SK-N-SH (cell line): ENCODE measurements at regions not wholly inside any gene's neighbourhood (a gene's known extent, or its start where the extent isn't known, plus 50 kb on each side); places are given as distances from the start of the nearest gene placed in this dataset.

Source experiments
- CTCF ChIA-PET: fragments of 300-600, 350-600 bp; formaldehyde crosslinking; extraction: SDS; loops from one replicate; lab custom pipeline; 2021; lab: Yijun Ruan, JAX
- POLR2A ChIA-PET: fragments of 350-600 bp; sonication (Branson Sonifier 250); formaldehyde crosslinking; extraction: SDS; loops from one replicate; lab custom pipeline; 2020; ENCODE audit warnings: antibody characterized with exemption, inconsistent platforms; lab: Yijun Ruan, JAX
- DNase-seq: peaks from one replicate; pipeline ENCODE4 v3.0.0; 2012
- H2AFZ ChIP-seq: fragments of 200-600 bp; sonication (generic); 2 replicates; pipeline ENCODE4 v1.8.1; 2016; ENCODE audit warnings: antibody characterized with exemption, mild to moderate bottlenecking, low read depth
- H3F3A ChIP-seq: fragments of 200-600 bp; sonication (generic); replicated peaks from 2 replicates; pipeline ENCODE3; 2016; ENCODE audit warnings: antibody characterized with exemption, mild to moderate bottlenecking; ENCODE audit not compliant: insufficient read depth
- H3K27ac ChIP-seq, 2 experiments: fragments of 200-500 bp in 1 of 2; fragments of 200-600 bp in 1 of 2; sonication (Bioruptor generic) in 1 of 2; sonication (generic), shearing (Covaris generic) in 1 of 2; 2 replicates each; pipeline versions ENCODE4 v1.5.1 to v1.6.1; 2014 to 2016; ENCODE audit warnings: low read depth in 2 of 2, inconsistent platforms in 1 of 2, low read length in 1 of 2, mild to moderate bottlenecking in 1 of 2, mixed read lengths in 1 of 2
- H3K27me3 ChIP-seq: fragments of 200-600 bp; sonication (generic), shearing (Covaris generic); 2 replicates; pipeline ENCODE4 v1.6.1; 2016; ENCODE audit warnings: mixed run types; ENCODE audit not compliant: insufficient read depth
- H3K36me3 ChIP-seq, 2 experiments: fragments of 200-500 bp in 1 of 2; fragments of 200-600 bp in 1 of 2; sonication (Bioruptor generic) in 1 of 2; sonication (generic) in 1 of 2; replicated peaks in 1 of 2; 2 replicates each; pipeline versions ENCODE3 to v1.5.1; 2014 to 2016; ENCODE audit warnings: low read length in 1 of 2, mild to moderate bottlenecking in 1 of 2; ENCODE audit not compliant: insufficient read depth in 2 of 2, control insufficient read depth in 1 of 2
- H3K4me1 ChIP-seq, 2 experiments: fragments of 200-500 bp in 1 of 2; fragments of 200-600 bp in 1 of 2; sonication (Bioruptor generic) in 1 of 2; sonication (generic), shearing (Covaris generic) in 1 of 2; 2 replicates each; pipeline versions ENCODE4 v1.5.1 to v1.6.1; 2014 to 2016; ENCODE audit warnings: low read depth in 1 of 2, low read length in 1 of 2, mixed run types in 1 of 2; ENCODE audit not compliant: insufficient read depth in 2 of 2, control insufficient read depth in 1 of 2
- H3K4me2 ChIP-seq: fragments of 200-600 bp; sonication (generic), shearing (Covaris generic); 2 replicates; pipeline ENCODE4 v1.6.1; 2017; ENCODE audit warnings: mixed run types
- H3K4me3 ChIP-seq, 2 experiments: fragments of 200-500 bp in 1 of 2; fragments of 200-600 bp in 1 of 2; sonication (Bioruptor generic) in 1 of 2; sonication (generic), shearing (Covaris generic) in 1 of 2; 2 replicates each; pipeline versions ENCODE4 v1.5.1 to v1.8.1; 2014 to 2016; ENCODE audit warnings: low read depth in 2 of 2, inconsistent platforms in 1 of 2, low read length in 1 of 2, mild to moderate bottlenecking in 1 of 2, mixed read lengths in 1 of 2, moderate library complexity in 1 of 2
- H3K79me2 ChIP-seq: fragments of 200-600 bp; sonication (generic); 2 replicates; pipeline ENCODE4 v1.8.1; 2017; ENCODE audit warnings: mild to moderate bottlenecking; ENCODE audit not compliant: insufficient read depth
- H3K9ac ChIP-seq: fragments of 200-600 bp; sonication (generic); 2 replicates; pipeline ENCODE4 v1.6.1; 2017; ENCODE audit warnings: mixed run types
- H3K9me2 ChIP-seq: fragments of 200-600 bp; sonication (generic); 2 replicates; pipeline ENCODE4 v1.6.1; 2017; ENCODE audit warnings: mixed run types
- H3K9me3 ChIP-seq: fragments of 200-600 bp; sonication (generic); 2 replicates; pipeline ENCODE4 v1.6.1; 2017; ENCODE audit warnings: mixed run types, mild to moderate bottlenecking, moderate library complexity
- H4K20me1 ChIP-seq: fragments of 200-600 bp; sonication (generic); 2 replicates; pipeline ENCODE4 v1.6.1; 2017; ENCODE audit warnings: mild to moderate bottlenecking, mixed run types; ENCODE audit not compliant: insufficient read depth
- EP300 ChIP-seq, 2 experiments: IDR thresholded peaks; 2 replicates each; pipeline versions ENCODE4 v1.4.0 to v1.6.1; 2012; ENCODE audit warnings: borderline replicate concordance in 1 of 2, low read depth in 1 of 2, low read length in 1 of 2
- FOXM1 ChIP-seq: IDR thresholded peaks from 2 replicates; pipeline ENCODE4 v1.4.0; 2012; ENCODE audit warnings: low read depth, mild to moderate bottlenecking
- GABPA ChIP-seq: IDR thresholded peaks from 2 replicates; pipeline ENCODE4 v1.4.0; 2012; ENCODE audit warnings: low read depth, mild to moderate bottlenecking
- MXI1 ChIP-seq: IDR thresholded peaks from 2 replicates; pipeline ENCODE4 v1.6.1; 2012; ENCODE audit warnings: mild to moderate bottlenecking, low read depth, low read length, improper control_type of control experiment
- NFIC ChIP-seq: IDR thresholded peaks from 2 replicates; pipeline ENCODE4 v1.4.0; 2012; ENCODE audit warnings: borderline replicate concordance
- RFX5 ChIP-seq: IDR thresholded peaks from 2 replicates; pipeline ENCODE4 v1.6.1; 2012; ENCODE audit warnings: mild to moderate bottlenecking, improper control_type of control experiment, low read length
- SIN3A ChIP-seq: IDR thresholded peaks from 2 replicates; pipeline ENCODE4 v1.6.1; 2012; ENCODE audit warnings: low read depth, mild to moderate bottlenecking, low read length, moderate library complexity, borderline replicate concordance
- SMC3 ChIP-seq: IDR thresholded peaks from 2 replicates; pipeline ENCODE4 v1.6.1; 2012; ENCODE audit warnings: low read depth, low read length, improper control_type of control experiment
- TAF1 ChIP-seq: IDR thresholded peaks from 2 replicates; pipeline ENCODE4 v1.6.1; 2012; ENCODE audit warnings: low read depth, mild to moderate bottlenecking, low read length, moderate library complexity, borderline replicate concordance
- TEAD4 ChIP-seq: IDR thresholded peaks from 2 replicates; pipeline ENCODE4 v1.4.0; 2012; ENCODE audit warnings: mild to moderate bottlenecking, borderline replicate concordance; ENCODE audit not compliant: insufficient read depth
- WGBS: methylation state at CpG from one replicate; pipeline ENCODE4 v1.1.6; 2017; ENCODE audit warnings: low lambda C conversion rate; 5-methylcytosine and 5-hydroxymethylcytosine counted together
- TF ChIP-seq, protein P1 (sequence below): IDR thresholded peaks from 2 replicates; pipeline ENCODE4 v1.4.0; 2012; ENCODE audit warnings: low read depth, borderline replicate concordance
- TF ChIP-seq, protein P2 (sequence below): IDR thresholded peaks from 2 replicates; pipeline ENCODE4 v1.6.1; 2012; ENCODE audit warnings: mild to moderate bottlenecking, low read depth, low read length, moderate library complexity
- TF ChIP-seq, protein P3 (sequence below): fragments of 150-350 bp; IDR thresholded peaks from 2 replicates; pipeline ENCODE4 v1.6.1; 2016; ENCODE audit warnings: mild to moderate bottlenecking, low read depth, low read length

DNA sequence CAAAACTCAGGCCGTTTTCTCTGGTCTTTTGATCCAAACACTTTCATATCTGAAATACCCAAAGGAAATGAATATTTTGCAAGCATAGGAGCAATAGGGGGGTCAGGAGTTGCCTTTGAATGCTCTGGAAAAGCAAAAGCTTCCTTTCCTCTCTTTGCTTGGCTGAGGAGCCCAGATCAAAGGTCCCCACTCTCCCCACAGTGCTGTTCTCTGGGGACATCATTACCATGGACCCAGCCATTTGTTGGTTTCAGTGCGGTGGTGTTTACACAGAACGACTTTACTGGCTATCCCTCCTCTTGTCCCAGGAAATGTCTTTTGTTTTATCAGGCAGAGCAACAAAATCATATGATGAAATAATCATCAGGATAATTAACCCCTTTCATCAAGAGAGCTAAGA, 1089.1 kb downstream of the TBC1D22A start:
- no peaks in the 10 kb centered on the region for H3K79me2 ChIP-seq
- no peaks in the 10 kb centered on the region for H3K9me2 ChIP-seq
- no peaks in the 10 kb centered on the region; a peak in 1 of 4 replicates for H3K4me1 ChIP-seq
- H3K4me2 ChIP-seq, result no peak overlapping the region
- ChIA-PET POLR2A (no interaction called here), CTCF (no interaction called here)
- no peak for DNase-seq
- H3K4me3 ChIP-seq, result no peak overlapping the region
- 15% methylated on average over 3 of the region's 3 CpGs for WGBS
- H3K27me3 ChIP-seq, result no peaks in the 10 kb centered on the region
- TF ChIP-seq RFX5 (no peak), SMC3 (no peak), TEAD4 (no peak), MXI1 (no peak), SIN3A (no peak), NFIC (no peak), TAF1 (no peak), EP300 (IDR thresholded peaks at IDR 0.05; ENCODE audit: borderline replicate concordance in 1 of 2, low read depth in 1 of 2, low read length in 1 of 2) (no peak), GABPA (no peak), FOXM1 (no peak)
- TF ChIP-seq, protein P1, sequence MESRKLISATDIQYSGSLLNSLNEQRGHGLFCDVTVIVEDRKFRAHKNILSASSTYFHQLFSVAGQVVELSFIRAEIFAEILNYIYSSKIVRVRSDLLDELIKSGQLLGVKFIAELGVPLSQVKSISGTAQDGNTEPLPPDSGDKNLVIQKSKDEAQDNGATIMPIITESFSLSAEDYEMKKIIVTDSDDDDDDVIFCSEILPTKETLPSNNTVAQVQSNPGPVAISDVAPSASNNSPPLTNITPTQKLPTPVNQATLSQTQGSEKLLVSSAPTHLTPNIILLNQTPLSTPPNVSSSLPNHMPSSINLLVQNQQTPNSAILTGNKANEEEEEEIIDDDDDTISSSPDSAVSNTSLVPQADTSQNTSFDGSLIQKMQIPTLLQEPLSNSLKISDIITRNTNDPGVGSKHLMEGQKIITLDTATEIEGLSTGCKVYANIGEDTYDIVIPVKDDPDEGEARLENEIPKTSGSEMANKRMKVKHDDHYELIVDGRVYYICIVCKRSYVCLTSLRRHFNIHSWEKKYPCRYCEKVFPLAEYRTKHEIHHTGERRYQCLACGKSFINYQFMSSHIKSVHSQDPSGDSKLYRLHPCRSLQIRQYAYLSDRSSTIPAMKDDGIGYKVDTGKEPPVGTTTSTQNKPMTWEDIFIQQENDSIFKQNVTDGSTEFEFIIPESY, result no peak
- TF ChIP-seq, protein P2, sequence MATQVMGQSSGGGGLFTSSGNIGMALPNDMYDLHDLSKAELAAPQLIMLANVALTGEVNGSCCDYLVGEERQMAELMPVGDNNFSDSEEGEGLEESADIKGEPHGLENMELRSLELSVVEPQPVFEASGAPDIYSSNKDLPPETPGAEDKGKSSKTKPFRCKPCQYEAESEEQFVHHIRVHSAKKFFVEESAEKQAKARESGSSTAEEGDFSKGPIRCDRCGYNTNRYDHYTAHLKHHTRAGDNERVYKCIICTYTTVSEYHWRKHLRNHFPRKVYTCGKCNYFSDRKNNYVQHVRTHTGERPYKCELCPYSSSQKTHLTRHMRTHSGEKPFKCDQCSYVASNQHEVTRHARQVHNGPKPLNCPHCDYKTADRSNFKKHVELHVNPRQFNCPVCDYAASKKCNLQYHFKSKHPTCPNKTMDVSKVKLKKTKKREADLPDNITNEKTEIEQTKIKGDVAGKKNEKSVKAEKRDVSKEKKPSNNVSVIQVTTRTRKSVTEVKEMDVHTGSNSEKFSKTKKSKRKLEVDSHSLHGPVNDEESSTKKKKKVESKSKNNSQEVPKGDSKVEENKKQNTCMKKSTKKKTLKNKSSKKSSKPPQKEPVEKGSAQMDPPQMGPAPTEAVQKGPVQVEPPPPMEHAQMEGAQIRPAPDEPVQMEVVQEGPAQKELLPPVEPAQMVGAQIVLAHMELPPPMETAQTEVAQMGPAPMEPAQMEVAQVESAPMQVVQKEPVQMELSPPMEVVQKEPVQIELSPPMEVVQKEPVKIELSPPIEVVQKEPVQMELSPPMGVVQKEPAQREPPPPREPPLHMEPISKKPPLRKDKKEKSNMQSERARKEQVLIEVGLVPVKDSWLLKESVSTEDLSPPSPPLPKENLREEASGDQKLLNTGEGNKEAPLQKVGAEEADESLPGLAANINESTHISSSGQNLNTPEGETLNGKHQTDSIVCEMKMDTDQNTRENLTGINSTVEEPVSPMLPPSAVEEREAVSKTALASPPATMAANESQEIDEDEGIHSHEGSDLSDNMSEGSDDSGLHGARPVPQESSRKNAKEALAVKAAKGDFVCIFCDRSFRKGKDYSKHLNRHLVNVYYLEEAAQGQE, result no peak
- TF ChIP-seq, protein P3, sequence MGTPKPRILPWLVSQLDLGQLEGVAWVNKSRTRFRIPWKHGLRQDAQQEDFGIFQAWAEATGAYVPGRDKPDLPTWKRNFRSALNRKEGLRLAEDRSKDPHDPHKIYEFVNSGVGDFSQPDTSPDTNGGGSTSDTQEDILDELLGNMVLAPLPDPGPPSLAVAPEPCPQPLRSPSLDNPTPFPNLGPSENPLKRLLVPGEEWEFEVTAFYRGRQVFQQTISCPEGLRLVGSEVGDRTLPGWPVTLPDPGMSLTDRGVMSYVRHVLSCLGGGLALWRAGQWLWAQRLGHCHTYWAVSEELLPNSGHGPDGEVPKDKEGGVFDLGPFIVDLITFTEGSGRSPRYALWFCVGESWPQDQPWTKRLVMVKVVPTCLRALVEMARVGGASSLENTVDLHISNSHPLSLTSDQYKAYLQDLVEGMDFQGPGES, result no peak
- no peak overlapping the region for H2AFZ ChIP-seq
- H3F3A ChIP-seq, result no peaks in the 10 kb centered on the region
- no peak overlapping the region for H3K27ac ChIP-seq
- no peaks in the 10 kb centered on the region for H4K20me1 ChIP-seq
- H3K9ac ChIP-seq, result no peak overlapping the region
- no peaks in the 10 kb centered on the region for H3K36me3 ChIP-seq
- no peaks in the 10 kb centered on the region for H3K9me3 ChIP-seq
